GM23338 (cell line): ENCODE measurements at regions not wholly inside any gene's neighbourhood (a gene's known extent, or its start where the extent isn't known, plus 50 kb on each side); places are given as distances from the start of the nearest gene placed in this dataset.

ENCODE experiments used
- ATAC-seq: fragments of 200-7000 bp; cut with Tn5 transposase; 3 replicates; pipeline ENCODE4 v1.9.1; 2020
- DNase-seq: peaks from one replicate; pipeline ENCODE4 v3.0.0-alpha.2; 2015; ENCODE audit warnings: low spot score
- H2AFZ ChIP-seq: fragments of 200-600 bp; sonication (generic); 2 replicates; pipeline ENCODE4 v1.8.0; 2016; ENCODE audit warnings: antibody characterized with exemption, mild to moderate bottlenecking, moderate library complexity
- H3F3A ChIP-seq: fragments of 200-600 bp; sonication (generic); replicated peaks from 2 replicates; pipeline ENCODE4 v1.8.0; 2017; ENCODE audit warnings: antibody characterized with exemption, mixed run types, low read depth
- H3K27ac ChIP-seq: fragments of 200-600 bp; sonication (generic); 2 replicates; pipeline ENCODE4 v1.6.1; 2016; ENCODE audit warnings: low read depth
- H3K27me3 ChIP-seq: fragments of 200-600 bp; sonication (generic); 2 replicates; pipeline ENCODE4 v1.8.0; 2016; ENCODE audit warnings: mild to moderate bottlenecking, mixed run types, moderate library complexity; ENCODE audit not compliant: insufficient read depth
- H3K36me3 ChIP-seq: fragments of 200-600 bp; sonication (generic); 2 replicates; pipeline ENCODE4 v1.8.0; 2016; ENCODE audit warnings: mild to moderate bottlenecking; ENCODE audit not compliant: insufficient read depth
- H3K4me1 ChIP-seq: fragments of 200-600 bp; sonication (generic); 2 replicates; pipeline ENCODE4 v1.8.0; 2016; ENCODE audit warnings: mild to moderate bottlenecking, moderate library complexity; ENCODE audit not compliant: insufficient read depth
- H3K4me2 ChIP-seq: fragments of 200-600 bp; sonication (generic); 2 replicates; pipeline ENCODE4 v1.7.1; 2017; ENCODE audit warnings: mixed run types
- H3K4me3 ChIP-seq: fragments of 200-600 bp; sonication (generic); 2 replicates; pipeline ENCODE4 v1.6.1; 2016; ENCODE audit warnings: mixed run types
- H3K79me2 ChIP-seq: fragments of 200-600 bp; sonication (generic); replicated peaks from 2 replicates; pipeline ENCODE4 v1.8.0; 2017; ENCODE audit warnings: mild to moderate bottlenecking; ENCODE audit not compliant: insufficient read depth
- H3K9me2 ChIP-seq: fragments of 200-600 bp; sonication (generic); 2 replicates; pipeline ENCODE4 v1.8.0; 2017; ENCODE audit not compliant: insufficient read depth
- H4K20me1 ChIP-seq: fragments of 200-600 bp; sonication (generic); replicated peaks from 2 replicates; pipeline ENCODE4 v1.8.0; 2017; ENCODE audit warnings: mild to moderate bottlenecking; ENCODE audit not compliant: insufficient read depth
- H3K27ac Mint-ChIP-seq: 2 replicates; pipeline ENCODE4 v1.8.0; 2020; ENCODE audit warnings: inconsistent platforms, mild to moderate bottlenecking, moderate library complexity, mixed read lengths
- H3K27me3 Mint-ChIP-seq: 3 replicates; pipeline ENCODE4 v1.8.0; 2022; ENCODE audit warnings: low read depth, mild to moderate bottlenecking, moderate library complexity, mixed read lengths, inconsistent platforms; ENCODE audit not compliant: insufficient read depth, poor library complexity
- H3K36me3 Mint-ChIP-seq: 3 replicates; pipeline ENCODE4 v1.8.0; 2021; ENCODE audit warnings: low read depth, mild to moderate bottlenecking, inconsistent platforms, moderate library complexity, mixed read lengths
- H3K4me1 Mint-ChIP-seq: 3 replicates; pipeline ENCODE4 v1.8.0; 2020; ENCODE audit warnings: mild to moderate bottlenecking, inconsistent platforms, mixed read lengths
- H3K4me3 Mint-ChIP-seq: 3 replicates; pipeline ENCODE4 v1.8.0; 2021; ENCODE audit warnings: moderate library complexity, mild to moderate bottlenecking, inconsistent platforms, mixed read lengths
- H3K9me3 Mint-ChIP-seq: 3 replicates; pipeline ENCODE4 v1.8.0; 2020; ENCODE audit warnings: moderate library complexity, mild to moderate bottlenecking, inconsistent platforms, mixed read lengths
- CREB1 ChIP-seq: fragments of 250-450 bp; sonication (Bioruptor Pico); IDR thresholded peaks from 2 replicates; pipeline ENCODE4 v1.5.0; 2020; ENCODE audit warnings: low read depth, mild to moderate bottlenecking, moderate library complexity
- NANOG ChIP-seq: IDR thresholded peaks from 2 replicates; pipeline ENCODE4 v1.6.1; 2016; ENCODE audit warnings: antibody characterized with exemption, borderline replicate concordance
- POLR2AphosphoS5 ChIP-seq: IDR thresholded peaks from 2 replicates; pipeline ENCODE4 v1.6.1; 2016; ENCODE audit warnings: antibody characterized with exemption, low read depth
- ZNF114 ChIP-seq: fragments of 250-450 bp; sonication (Bioruptor Pico); IDR thresholded peaks from 2 replicates; pipeline ENCODE4 v1.5.0; 2020; ENCODE audit warnings: mild to moderate bottlenecking, moderate library complexity
- ZNF331 ChIP-seq: fragments of 250-450 bp; sonication (Bioruptor Pico); IDR thresholded peaks from 2 replicates; pipeline ENCODE4 v1.5.0; 2020; ENCODE audit warnings: low read depth, mild to moderate bottlenecking, moderate library complexity
- TF ChIP-seq, protein P1 (sequence below): fragments of 250-450 bp; sonication (Bioruptor Pico); IDR thresholded peaks from 2 replicates; pipeline ENCODE4 v1.5.0; 2020; ENCODE audit warnings: mild to moderate bottlenecking, moderate library complexity
- TF ChIP-seq, protein P2 (sequence below): IDR thresholded peaks from one replicate; pipeline ENCODE4 v1.6.1; 2018; ENCODE audit warnings: antibody characterized with exemption; ENCODE audit not compliant: unreplicated experiment
- TF ChIP-seq, protein P3 (sequence below), 2 experiments: fragments of 200-600 bp in 1 of 2; sonication (generic) in 1 of 2; conservative IDR thresholded peaks; 2 replicates each; pipeline versions ENCODE4 v1.5.1 to v1.6.1; 2016 to 2017; ENCODE audit warnings: antibody characterized with exemption in 2 of 2, low read depth in 2 of 2, mild to moderate bottlenecking in 2 of 2, moderate library complexity in 1 of 2

GRCh38 chr11:105491394-105491793, 118.5 kb upstream of the GRIA4 start:
- H3K27me3 ChIP-seq: no peaks in the 10 kb centered on the region
- no peaks in the 10 kb centered on the region for H3K79me2 ChIP-seq
- no peaks in the 10 kb centered on the region for H4K20me1 ChIP-seq
- no peak overlapping the region for H3K4me3 Mint-ChIP-seq
- H3K9me3 Mint-ChIP-seq: no peaks in the 10 kb centered on the region
- H3K36me3 ChIP-seq: no peaks in the 10 kb centered on the region
- H3K27ac ChIP-seq: no peak overlapping the region
- H3K36me3 Mint-ChIP-seq: no peaks in the 10 kb centered on the region
- no peaks in the 10 kb centered on the region for H3K27me3 Mint-ChIP-seq
- no peak overlapping the region for H3K4me3 ChIP-seq
- DNase-seq: no peak
- H3K4me1 ChIP-seq: no peaks in the 10 kb centered on the region
- no peak for ATAC-seq
- TF ChIP-seq NANOG (no peak), ZNF331 (CRISPR knock-in tag) (no peak), POLR2AphosphoS5 (no peak), CREB1 (CRISPR knock-in tag) (no peak), ZNF114 (CRISPR knock-in tag) (no peak)
- TF ChIP-seq, protein P1, sequence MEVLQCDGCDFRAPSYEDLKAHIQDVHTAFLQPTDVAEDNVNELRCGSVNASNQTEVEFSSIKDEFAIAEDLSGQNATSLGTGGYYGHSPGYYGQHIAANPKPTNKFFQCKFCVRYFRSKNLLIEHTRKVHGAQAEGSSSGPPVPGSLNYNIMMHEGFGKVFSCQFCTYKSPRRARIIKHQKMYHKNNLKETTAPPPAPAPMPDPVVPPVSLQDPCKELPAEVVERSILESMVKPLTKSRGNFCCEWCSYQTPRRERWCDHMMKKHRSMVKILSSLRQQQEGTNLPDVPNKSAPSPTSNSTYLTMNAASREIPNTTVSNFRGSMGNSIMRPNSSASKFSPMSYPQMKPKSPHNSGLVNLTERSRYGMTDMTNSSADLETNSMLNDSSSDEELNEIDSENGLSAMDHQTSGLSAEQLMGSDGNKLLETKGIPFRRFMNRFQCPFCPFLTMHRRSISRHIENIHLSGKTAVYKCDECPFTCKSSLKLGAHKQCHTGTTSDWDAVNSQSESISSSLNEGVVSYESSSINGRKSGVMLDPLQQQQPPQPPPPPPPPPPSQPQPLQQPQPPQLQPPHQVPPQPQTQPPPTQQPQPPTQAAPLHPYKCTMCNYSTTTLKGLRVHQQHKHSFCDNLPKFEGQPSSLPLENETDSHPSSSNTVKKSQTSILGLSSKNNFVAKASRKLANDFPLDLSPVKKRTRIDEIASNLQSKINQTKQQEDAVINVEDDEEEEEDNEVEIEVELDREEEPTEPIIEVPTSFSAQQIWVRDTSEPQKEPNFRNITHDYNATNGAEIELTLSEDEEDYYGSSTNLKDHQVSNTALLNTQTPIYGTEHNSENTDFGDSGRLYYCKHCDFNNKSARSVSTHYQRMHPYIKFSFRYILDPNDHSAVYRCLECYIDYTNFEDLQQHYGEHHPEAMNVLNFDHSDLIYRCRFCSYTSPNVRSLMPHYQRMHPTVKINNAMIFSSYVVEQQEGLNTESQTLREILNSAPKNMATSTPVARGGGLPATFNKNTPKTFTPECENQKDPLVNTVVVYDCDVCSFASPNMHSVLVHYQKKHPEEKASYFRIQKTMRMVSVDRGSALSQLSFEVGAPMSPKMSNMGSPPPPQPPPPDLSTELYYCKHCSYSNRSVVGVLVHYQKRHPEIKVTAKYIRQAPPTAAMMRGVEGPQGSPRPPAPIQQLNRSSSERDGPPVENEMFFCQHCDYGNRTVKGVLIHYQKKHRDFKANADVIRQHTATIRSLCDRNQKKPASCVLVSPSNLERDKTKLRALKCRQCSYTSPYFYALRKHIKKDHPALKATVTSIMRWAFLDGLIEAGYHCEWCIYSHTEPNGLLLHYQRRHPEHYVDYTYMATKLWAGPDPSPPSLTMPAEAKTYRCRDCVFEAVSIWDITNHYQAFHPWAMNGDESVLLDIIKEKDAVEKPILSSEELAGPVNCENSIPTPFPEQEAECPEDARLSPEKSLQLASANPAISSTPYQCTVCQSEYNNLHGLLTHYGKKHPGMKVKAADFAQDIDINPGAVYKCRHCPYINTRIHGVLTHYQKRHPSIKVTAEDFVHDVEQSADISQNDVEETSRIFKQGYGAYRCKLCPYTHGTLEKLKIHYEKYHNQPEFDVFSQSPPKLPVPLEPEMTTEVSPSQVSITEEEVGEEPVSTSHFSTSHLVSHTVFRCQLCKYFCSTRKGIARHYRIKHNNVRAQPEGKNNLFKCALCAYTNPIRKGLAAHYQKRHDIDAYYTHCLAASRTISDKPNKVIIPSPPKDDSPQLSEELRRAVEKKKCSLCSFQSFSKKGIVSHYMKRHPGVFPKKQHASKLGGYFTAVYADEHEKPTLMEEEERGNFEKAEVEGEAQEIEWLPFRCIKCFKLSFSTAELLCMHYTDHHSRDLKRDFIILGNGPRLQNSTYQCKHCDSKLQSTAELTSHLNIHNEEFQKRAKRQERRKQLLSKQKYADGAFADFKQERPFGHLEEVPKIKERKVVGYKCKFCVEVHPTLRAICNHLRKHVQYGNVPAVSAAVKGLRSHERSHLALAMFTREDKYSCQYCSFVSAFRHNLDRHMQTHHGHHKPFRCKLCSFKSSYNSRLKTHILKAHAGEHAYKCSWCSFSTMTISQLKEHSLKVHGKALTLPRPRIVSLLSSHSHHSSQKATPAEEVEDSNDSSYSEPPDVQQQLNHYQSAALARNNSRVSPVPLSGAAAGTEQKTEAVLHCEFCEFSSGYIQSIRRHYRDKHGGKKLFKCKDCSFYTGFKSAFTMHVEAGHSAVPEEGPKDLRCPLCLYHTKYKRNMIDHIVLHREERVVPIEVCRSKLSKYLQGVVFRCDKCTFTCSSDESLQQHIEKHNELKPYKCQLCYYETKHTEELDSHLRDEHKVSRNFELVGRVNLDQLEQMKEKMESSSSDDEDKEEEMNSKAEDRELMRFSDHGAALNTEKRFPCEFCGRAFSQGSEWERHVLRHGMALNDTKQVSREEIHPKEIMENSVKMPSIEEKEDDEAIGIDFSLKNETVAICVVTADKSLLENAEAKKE (CRISPR knock-in tag): no peak
- TF ChIP-seq, protein P2, sequence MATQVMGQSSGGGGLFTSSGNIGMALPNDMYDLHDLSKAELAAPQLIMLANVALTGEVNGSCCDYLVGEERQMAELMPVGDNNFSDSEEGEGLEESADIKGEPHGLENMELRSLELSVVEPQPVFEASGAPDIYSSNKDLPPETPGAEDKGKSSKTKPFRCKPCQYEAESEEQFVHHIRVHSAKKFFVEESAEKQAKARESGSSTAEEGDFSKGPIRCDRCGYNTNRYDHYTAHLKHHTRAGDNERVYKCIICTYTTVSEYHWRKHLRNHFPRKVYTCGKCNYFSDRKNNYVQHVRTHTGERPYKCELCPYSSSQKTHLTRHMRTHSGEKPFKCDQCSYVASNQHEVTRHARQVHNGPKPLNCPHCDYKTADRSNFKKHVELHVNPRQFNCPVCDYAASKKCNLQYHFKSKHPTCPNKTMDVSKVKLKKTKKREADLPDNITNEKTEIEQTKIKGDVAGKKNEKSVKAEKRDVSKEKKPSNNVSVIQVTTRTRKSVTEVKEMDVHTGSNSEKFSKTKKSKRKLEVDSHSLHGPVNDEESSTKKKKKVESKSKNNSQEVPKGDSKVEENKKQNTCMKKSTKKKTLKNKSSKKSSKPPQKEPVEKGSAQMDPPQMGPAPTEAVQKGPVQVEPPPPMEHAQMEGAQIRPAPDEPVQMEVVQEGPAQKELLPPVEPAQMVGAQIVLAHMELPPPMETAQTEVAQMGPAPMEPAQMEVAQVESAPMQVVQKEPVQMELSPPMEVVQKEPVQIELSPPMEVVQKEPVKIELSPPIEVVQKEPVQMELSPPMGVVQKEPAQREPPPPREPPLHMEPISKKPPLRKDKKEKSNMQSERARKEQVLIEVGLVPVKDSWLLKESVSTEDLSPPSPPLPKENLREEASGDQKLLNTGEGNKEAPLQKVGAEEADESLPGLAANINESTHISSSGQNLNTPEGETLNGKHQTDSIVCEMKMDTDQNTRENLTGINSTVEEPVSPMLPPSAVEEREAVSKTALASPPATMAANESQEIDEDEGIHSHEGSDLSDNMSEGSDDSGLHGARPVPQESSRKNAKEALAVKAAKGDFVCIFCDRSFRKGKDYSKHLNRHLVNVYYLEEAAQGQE: no peak
- TF ChIP-seq, protein P3, sequence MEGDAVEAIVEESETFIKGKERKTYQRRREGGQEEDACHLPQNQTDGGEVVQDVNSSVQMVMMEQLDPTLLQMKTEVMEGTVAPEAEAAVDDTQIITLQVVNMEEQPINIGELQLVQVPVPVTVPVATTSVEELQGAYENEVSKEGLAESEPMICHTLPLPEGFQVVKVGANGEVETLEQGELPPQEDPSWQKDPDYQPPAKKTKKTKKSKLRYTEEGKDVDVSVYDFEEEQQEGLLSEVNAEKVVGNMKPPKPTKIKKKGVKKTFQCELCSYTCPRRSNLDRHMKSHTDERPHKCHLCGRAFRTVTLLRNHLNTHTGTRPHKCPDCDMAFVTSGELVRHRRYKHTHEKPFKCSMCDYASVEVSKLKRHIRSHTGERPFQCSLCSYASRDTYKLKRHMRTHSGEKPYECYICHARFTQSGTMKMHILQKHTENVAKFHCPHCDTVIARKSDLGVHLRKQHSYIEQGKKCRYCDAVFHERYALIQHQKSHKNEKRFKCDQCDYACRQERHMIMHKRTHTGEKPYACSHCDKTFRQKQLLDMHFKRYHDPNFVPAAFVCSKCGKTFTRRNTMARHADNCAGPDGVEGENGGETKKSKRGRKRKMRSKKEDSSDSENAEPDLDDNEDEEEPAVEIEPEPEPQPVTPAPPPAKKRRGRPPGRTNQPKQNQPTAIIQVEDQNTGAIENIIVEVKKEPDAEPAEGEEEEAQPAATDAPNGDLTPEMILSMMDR (conservative IDR thresholded peaks at IDR 0.05; ENCODE audit: low read depth in 2 of 2): no peak
- no peak overlapping the region for H3K27ac Mint-ChIP-seq
- no peak overlapping the region for H2AFZ ChIP-seq
- H3K4me1 Mint-ChIP-seq: peaks cover 17% of the 10 kb centered on the region; the same call in 2 of the 3 replicates
- no peaks in the 10 kb centered on the region for H3F3A ChIP-seq
- H3K4me2 ChIP-seq: no peak overlapping the region
- H3K9me2 ChIP-seq: no peaks in the 10 kb centered on the region
